ENCODE measurements at regions not wholly inside any gene's neighbourhood (a gene's known extent, or its start where the extent isn't known, plus 50 kb on each side); places are given as distances from the start of the nearest gene placed in this dataset.

DNA sequence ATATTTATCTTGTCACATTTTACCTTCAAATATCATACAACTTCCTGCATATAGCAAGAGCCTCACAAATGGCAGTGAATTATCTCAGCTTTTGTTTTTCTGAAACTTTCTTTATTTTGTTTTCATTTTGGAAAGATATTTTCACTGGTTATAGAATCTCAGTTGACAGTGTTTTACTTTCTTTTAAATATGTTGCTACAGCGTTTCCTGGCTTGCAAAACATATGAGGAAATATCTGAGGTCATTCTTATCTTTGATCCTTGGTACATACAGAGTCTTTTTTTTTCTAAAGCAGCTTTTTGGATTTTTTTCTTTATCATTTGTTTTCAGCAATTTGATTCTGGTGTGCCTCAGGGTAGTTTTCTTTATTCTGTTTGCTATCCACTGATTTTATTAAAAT lies 77.6 kb upstream of the CEP78 start:
- TF ChIP-seq, protein P1, sequence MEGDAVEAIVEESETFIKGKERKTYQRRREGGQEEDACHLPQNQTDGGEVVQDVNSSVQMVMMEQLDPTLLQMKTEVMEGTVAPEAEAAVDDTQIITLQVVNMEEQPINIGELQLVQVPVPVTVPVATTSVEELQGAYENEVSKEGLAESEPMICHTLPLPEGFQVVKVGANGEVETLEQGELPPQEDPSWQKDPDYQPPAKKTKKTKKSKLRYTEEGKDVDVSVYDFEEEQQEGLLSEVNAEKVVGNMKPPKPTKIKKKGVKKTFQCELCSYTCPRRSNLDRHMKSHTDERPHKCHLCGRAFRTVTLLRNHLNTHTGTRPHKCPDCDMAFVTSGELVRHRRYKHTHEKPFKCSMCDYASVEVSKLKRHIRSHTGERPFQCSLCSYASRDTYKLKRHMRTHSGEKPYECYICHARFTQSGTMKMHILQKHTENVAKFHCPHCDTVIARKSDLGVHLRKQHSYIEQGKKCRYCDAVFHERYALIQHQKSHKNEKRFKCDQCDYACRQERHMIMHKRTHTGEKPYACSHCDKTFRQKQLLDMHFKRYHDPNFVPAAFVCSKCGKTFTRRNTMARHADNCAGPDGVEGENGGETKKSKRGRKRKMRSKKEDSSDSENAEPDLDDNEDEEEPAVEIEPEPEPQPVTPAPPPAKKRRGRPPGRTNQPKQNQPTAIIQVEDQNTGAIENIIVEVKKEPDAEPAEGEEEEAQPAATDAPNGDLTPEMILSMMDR (conservative IDR thresholded peaks at IDR 0.05 in 1 of 2, IDR thresholded peaks at IDR 0.05 in 1 of 2; ENCODE audit: extremely low read depth in 1 of 2, insufficient read depth in 1 of 2, low read depth in 1 of 2, low read length in 2 of 2), result no peak
- no peak for TF ChIP-seq EZH2 (IDR thresholded peaks at IDR 0.05; ENCODE audit: borderline replicate concordance, low read length)
